ENCODE measurements at regions not wholly inside any gene's neighbourhood (a gene's known extent, or its start where the extent isn't known, plus 50 kb on each side); places are given as distances from the start of the nearest gene placed in this dataset.

- H2AFZ ChIP-seq (ENCODE audit: control insufficient read depth, low read length): no peak overlapping the region
- dilution Hi-C loops (cut with MboI; ENCODE audit: extremely low pct_ligation_motif_present, low sequenced_read_pairs): no loop called here
- no peak for TF ChIP-seq EZH2 (IDR thresholded peaks at IDR 0.05; ENCODE audit: low read length)
- TF ChIP-seq CTCF (optimal IDR thresholded peaks at IDR 0.05 in 1 of 3, IDR thresholded peaks at IDR 0.05 in 1 of 3, conservative IDR thresholded peaks at IDR 0.05 in 1 of 3; ENCODE audit: extremely low read depth in 1 of 3, insufficient read depth in 2 of 3, low read length in 3 of 3): no peak
- no peaks in the 10 kb centered on the region for H3K9me1 ChIP-seq (ENCODE audit: control insufficient read depth, extremely low read depth, insufficient read depth, low read length)
- H3K27me3 ChIP-seq (ENCODE audit: control insufficient read depth, extremely low read depth, insufficient read depth, low read length): peaks cover 39% of the 10 kb centered on the region
- H4K20me1 ChIP-seq (ENCODE audit: control insufficient read depth, extremely low read depth, insufficient read depth, low read length): no peaks in the 10 kb centered on the region
- no peak overlapping the region for H3K9ac ChIP-seq (ENCODE audit: control insufficient read depth, extremely low read depth, insufficient read depth, low read length)
- H3K9me3 ChIP-seq (ENCODE audit: control insufficient read depth, low read depth, low read length): no peaks in the 10 kb centered on the region
- no peaks in the 10 kb centered on the region for H3K79me2 ChIP-seq (ENCODE audit: control insufficient read depth, insufficient read depth, low read length)
- H3K27ac ChIP-seq (ENCODE audit: control insufficient read depth, insufficient read depth, low read length): no peak overlapping the region
- H3K4me2 ChIP-seq (ENCODE audit: control insufficient read depth, extremely low read depth, insufficient read depth, low read depth, low read length): no peak overlapping the region
- H3K4me3 ChIP-seq (ENCODE audit: control insufficient read depth in 2 of 3, extremely low read depth in 1 of 3, insufficient read depth in 2 of 3, low read depth in 1 of 3, low read length in 3 of 3): no peak overlapping the region
- no peaks in the 10 kb centered on the region for H3K36me3 ChIP-seq (ENCODE audit: control insufficient read depth in 2 of 2, extremely low read depth in 1 of 2, insufficient read depth in 2 of 2, low read length in 2 of 2)
- H3K4me1 ChIP-seq (ENCODE audit: control insufficient read depth, extremely low read depth, insufficient read depth, low read length): no peaks in the 10 kb centered on the region
- no peak for FAIRE-seq
- no peak for DNase-seq (ENCODE audit: low read depth, low spot score)
These were observed 182.2 kb downstream of the RPLP1 start for GRCh38 chr15:69634860-69635259.

GRCh38 chr15:69636169-69636915 lies 183.7 kb downstream of the RPLP1 start:
- Histone ChIP-seq H3K27ac (ENCODE audit: control insufficient read depth, insufficient read depth, low read length) (no peak overlapping the region), H3K9me3 (ENCODE audit: control insufficient read depth, low read depth, low read length) (no peaks in the 10 kb centered on the region), H3K27me3 (ENCODE audit: control insufficient read depth, extremely low read depth, insufficient read depth, low read length) (peaks cover 32% of the 10 kb centered on the region), H3K4me3 (ENCODE audit: control insufficient read depth in 2 of 3, extremely low read depth in 1 of 3, insufficient read depth in 2 of 3, low read depth in 1 of 3, low read length in 3 of 3) (no peak overlapping the region), H3K79me2 (ENCODE audit: control insufficient read depth, insufficient read depth, low read length) (no peaks in the 10 kb centered on the region), H2AFZ (ENCODE audit: control insufficient read depth, low read length) (no peak overlapping the region), H3K9ac (ENCODE audit: control insufficient read depth, extremely low read depth, insufficient read depth, low read length) (no peak overlapping the region), H3K4me2 (ENCODE audit: control insufficient read depth, extremely low read depth, insufficient read depth, low read depth, low read length) (no peak overlapping the region), H4K20me1 (ENCODE audit: control insufficient read depth, extremely low read depth, insufficient read depth, low read length) (no peaks in the 10 kb centered on the region), H3K4me1 (ENCODE audit: control insufficient read depth, extremely low read depth, insufficient read depth, low read length) (no peaks in the 10 kb centered on the region), H3K9me1 (ENCODE audit: control insufficient read depth, extremely low read depth, insufficient read depth, low read length) (no peaks in the 10 kb centered on the region), H3K36me3 (ENCODE audit: control insufficient read depth in 2 of 2, extremely low read depth in 1 of 2, insufficient read depth in 2 of 2, low read length in 2 of 2) (no peaks in the 10 kb centered on the region)
- TF ChIP-seq EZH2 (IDR thresholded peaks at IDR 0.05; ENCODE audit: low read length) (no peak), CTCF (optimal IDR thresholded peaks at IDR 0.05 in 1 of 3, IDR thresholded peaks at IDR 0.05 in 1 of 3, conservative IDR thresholded peaks at IDR 0.05 in 1 of 3; ENCODE audit: extremely low read depth in 1 of 3, insufficient read depth in 2 of 3, low read length in 3 of 3) (no peak)
- dilution Hi-C loops (cut with MboI; ENCODE audit: extremely low pct_ligation_motif_present, low sequenced_read_pairs): no loop called here
- no peak for FAIRE-seq
- no peak for DNase-seq (ENCODE audit: low read depth, low spot score)

Data from keratinocyte (primary cell).